Ecto neural progenitor cell (in vitro differentiated cells): ENCODE measurements at regions not wholly inside any gene's neighbourhood (a gene's known extent, or its start where the extent isn't known, plus 50 kb on each side); places are given as distances from the start of the nearest gene placed in this dataset.
"Not testable (repeated sequence)": the region's sequence is repeated elsewhere in the genome, so short reads cannot be mapped to it uniquely, and the experiment has no call there.

Experiments used
- DNase-seq: peaks from one replicate; pipeline ENCODE4 v3.0.0-alpha.2; 2018; ENCODE audit warnings: low spot score

GRCh38 chr3:125645616-125646015 is 50.3 kb upstream of the OSBPL11 start:
- DNase-seq: no peak

DNA sequence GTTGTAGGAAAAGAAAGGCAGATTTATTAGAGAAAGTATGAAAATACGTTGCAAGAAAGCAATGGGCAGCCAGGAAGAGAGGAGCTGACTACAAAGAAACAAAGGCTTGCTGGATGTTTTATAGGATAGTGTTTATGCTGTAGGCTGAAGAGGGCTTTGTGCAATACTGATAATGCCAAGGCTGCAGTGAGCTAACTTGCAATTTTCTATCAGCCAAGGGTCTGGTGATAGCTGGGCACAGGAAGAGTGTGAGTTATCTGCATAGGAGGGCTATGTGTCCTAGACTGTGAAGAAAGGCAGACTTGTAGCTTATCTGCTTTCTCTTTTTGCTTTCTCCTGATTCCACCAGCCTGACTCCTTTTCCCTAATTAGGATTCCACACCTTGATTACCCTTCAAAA is 51.3 kb upstream of the OSBPL11 start:
- DNase-seq: no peak

- no peak for DNase-seq
Observed at GRCh38 chr3:125647318-125648014, 52.2 kb upstream of the OSBPL11 start.

- no peak for DNase-seq
Observed at GRCh38 chr3:125651244-125651643, 55.9 kb upstream of the OSBPL11 start.

DNA sequence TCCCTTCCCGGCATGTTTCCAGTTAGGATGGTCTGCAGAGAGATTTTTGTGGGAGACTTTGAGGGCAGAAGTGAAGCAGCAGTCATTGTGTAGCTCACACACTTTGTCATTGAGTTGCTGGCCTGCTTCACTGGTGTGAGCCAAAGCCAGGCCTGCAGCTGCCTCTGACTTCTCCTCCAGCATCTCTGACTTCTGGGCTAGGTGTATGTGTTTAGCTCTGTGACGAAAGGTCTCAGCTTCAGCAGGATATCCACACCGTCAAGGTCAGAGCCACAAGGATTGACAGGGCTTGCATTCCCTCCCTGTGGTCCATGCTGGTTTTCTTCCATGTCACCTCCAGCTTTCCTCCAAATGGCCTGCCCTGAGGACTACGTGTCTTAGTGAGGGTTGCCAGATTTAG is 57.1 kb upstream of the OSBPL11 start:
- no peak for DNase-seq

DNA sequence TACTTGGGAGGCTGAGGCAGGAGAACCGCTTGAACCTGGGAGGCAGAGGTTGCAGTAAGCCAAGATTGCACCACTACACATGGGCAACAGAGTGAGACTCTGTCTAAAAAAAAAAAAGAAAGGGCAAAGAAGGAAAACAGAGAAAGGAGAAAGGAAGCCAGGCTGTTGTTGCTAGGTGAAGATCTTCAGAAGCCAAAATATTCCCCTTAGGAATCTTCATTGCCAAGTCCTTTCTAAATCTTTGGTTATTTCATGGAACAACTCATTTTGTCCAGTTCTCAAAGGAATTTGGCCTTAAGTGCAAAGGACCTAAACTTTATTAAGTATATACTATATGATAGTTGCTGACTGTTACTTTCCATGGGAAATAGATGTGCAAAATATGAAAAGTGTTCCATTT is 59.2 kb upstream of the OSBPL11 start:
- DNase-seq: no peak

DNA sequence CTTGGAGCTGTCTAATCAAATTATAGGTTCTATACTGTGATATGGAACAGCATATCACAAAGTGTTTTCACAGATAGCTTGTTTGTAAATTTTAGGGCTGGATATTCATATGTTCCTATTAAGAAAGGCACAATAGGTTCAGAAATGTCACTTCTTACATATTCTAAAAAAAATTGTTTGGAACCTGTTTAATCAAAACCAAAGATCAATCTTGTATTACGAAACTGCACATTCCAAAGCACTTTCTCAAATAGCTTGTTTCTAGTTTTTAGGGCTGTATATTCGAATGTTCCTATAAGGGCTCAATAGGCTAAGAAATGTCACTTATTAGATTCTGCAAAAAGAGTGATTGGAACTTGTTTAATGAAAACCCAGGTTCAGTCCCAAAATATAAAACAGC is 67.4 kb upstream of the OSBPL11 start:
- no peak for DNase-seq

DNA sequence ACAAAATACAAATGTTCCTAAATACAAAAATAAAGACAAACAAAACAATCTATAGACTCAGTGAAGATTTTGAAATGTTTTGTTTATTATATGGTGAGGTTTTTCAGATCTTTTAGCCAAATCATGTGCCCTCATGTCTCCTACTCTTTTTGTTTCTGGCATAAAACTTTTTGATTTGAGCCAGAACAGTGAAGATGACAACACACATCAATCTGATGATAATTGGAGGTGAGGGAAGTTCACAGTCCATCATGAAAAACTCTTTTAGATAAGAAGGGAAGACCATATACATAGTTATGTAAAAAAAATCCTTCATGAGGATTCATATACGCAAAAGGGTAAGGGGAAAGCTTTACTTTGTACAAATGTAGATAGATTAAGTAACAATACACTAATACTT is 75.1 kb upstream of the OSBPL11 start:
- no peak for DNase-seq

DNA sequence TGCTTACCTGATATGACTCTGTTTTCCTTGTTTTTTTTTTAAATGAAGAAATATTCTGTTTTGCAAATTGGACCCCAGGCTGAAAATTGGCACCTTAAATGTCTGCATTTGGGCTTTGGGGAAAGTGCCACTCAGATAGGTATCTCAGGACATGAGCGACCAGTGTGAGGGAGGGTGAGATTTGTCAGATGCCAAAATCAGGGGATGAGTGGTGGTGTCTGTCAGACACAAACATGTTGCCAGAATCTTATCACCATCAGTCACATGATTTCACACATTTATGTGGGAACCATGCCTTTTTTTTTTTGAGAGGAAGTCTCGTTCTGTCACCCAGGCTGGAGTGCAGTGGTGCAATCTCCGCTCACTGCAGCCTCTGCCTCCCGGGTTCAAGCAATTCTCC is 75.6 kb upstream of the OSBPL11 start:
- DNase-seq: no peak

DNA sequence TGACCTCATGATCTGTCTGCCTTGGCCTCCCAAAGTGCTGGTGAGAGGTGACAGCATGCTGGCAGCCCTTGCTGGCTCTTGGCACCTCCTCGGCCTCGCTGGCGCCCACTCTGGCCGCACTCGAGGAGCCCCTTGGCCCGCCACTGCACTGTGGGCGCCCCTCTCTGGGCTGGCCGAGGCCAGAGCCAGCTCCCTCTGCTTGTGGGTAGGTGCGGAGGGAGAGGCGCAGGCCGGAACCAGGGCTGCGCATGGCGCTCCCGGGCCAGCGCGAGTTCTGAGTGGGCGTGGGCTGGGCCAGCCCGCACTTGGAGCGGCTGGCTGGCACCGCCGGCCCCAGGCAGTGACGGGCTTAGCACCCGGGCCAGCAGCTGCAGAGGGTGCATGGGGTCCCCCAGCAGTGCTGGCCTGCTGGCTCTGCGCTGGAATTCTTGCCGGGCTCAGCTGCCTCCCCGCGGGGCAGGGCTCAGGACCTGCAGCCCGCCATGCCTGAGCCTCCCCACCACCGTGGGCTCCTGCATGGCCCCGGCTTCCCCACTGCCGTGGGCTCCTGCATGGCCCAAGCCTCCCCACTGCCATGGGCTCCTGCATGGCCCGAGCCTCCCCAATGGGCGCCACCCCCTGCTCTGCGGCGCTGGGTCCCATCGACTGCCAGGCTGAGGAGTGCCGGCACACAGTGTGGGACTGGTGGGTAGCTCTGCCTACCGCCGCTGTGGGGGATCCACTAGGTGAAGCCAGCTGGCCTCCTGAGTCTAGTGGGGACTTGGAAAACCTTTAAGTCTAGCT is 76.4 kb upstream of the OSBPL11 start:
- no peak for DNase-seq

DNA sequence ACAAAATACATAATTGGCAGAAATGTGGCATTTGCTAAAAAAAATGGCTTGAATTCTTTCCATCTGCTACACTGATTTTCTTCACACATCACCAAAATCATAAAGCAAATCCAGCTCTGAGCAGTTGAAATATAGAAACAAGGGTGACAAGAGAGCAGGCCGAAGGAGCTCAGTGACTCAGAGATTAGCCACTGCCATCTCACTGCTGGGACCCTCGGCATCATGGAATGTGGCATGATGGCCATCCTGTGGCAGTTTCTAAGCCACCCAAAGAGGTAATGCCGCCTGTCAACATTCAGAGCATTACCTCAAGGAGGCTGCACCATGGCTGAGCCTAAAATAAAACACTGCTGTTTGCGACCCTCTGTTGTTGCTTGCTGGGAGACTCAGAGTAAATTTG is 80.5 kb upstream of the OSBPL11 start:
- DNase-seq: no peak

GRCh38 chr3:125679258-125679657 is 84.0 kb upstream of the OSBPL11 start:
- no peak for DNase-seq

DNA sequence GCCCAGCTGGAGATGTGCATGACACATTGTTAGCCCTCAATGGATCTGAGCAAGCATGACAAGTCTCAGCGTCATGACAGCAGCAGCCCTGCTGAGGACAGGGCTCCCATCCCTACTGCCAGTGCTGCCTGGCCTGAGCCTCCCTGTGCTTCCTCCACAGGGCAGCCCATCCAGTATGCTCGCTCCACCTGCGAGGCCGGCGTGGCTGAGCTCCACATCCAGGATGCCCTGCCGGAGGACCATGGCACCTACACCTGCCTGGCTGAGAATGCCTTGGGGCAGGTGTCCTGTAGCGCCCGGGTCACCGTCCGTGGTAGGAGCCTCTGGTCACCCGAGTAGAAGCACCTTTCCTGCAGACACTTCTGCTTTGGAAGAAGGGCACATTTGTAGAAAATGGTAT is 85.8 kb upstream of the OSBPL11 start:
- no peak for DNase-seq

- not testable (repeated sequence) for DNase-seq
Observed at GRCh38 chr3:125681906-125682305, 86.6 kb upstream of the OSBPL11 start.

- not testable (repeated sequence) for DNase-seq
Observed at GRCh38 chr3:125682610-125683009, 87.3 kb upstream of the OSBPL11 start.

GRCh38 chr3:125683067-125683829 is 88.0 kb upstream of the OSBPL11 start:
- DNase-seq: no peak

GRCh38 chr3:125684199-125684598 is 88.9 kb upstream of the OSBPL11 start:
- DNase-seq: peak; percentile 73

GRCh38 chr3:125685741-125686140 is 90.4 kb upstream of the OSBPL11 start:
- DNase-seq: not testable (repeated sequence)

DNA sequence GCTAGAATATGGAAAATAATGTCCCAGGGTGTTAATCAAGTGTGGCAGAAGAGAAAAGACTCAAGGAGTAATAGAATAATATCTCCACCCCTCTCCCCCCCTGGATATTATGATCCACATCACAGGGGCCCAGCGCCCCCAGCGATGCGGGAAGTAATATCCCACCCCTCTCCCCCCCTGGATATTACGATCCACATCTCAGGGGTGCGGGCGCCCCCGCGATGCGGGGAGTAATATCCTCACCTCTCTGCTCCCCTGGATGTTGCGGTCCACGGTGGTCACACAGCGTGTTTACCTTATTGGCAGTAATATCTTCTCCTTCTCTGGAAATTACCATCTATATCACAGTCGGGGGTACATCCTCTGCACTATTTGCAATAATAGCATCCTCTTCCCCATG is 97.1 kb upstream of the OSBPL11 start:
- no peak for DNase-seq

GRCh38 chr3:125693887-125694286 is 98.6 kb upstream of the OSBPL11 start:
- DNase-seq: no peak

DNA sequence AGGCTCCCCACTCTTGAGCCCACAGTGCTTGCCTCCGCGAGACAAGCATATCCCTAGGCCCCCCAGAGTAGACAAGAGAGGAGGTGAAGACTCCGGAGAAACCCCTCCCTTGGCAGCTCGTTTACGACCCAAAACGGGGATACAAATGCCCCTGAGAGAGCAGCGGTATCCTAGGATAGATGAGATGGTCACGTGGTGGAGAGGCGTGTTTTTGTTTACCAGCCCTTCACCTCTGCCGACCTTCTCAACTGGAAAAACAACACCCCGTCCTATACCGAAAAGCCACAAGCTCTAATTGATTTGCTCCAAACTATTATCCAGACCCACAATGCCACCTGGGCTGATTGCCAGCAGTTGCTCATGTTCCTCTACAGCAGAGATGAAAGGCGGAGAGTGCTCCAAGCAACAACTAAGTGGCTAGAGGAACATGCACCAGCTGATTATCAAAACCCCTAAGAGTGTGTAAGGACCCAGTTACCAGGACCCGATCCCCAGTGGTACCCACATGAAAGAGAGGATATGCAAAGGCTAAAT is 99.5 kb upstream of the OSBPL11 start:
- no peak for DNase-seq

GRCh38 chr3:125695688-125696087 is 100.4 kb upstream of the OSBPL11 start:
- DNase-seq: no peak

GRCh38 chr3:125697126-125697525 is 101.8 kb upstream of the OSBPL11 start:
- not testable (repeated sequence) for DNase-seq
